ENCODE measurements at regions not wholly inside any gene's neighbourhood (a gene's known extent, or its start where the extent isn't known, plus 50 kb on each side); places are given as distances from the start of the nearest gene placed in this dataset.
"Not testable (repeated sequence)": the region's sequence is repeated elsewhere in the genome, so short reads cannot be mapped to it uniquely, and the experiment has no call there.

- SMC1A ChIA-PET (ENCODE audit: uncharacterized antibody, unreplicated experiment): interaction anchor here (0.9 to 1.1 kb wide), 2 partner anchors 12 to 23 kb away, joined by 3 to 4 read pairs; no protein-coding TSS in a partner anchor
- no TSS peak for BruUV-seq (replicated peaks)
- TF ChIP-seq HDGF (IDR thresholded peaks at IDR 0.05) (no peak), SUPT20H (IDR thresholded peaks at IDR 0.05; ENCODE audit: borderline replicate concordance, control insufficient read depth, low read depth, low read length) (no peak)
- CTCF ChIA-PET: interaction anchor here (0.9 to 1.5 kb wide), 3 partner anchors 8 to 25 kb away, joined by 3 read pairs; no protein-coding TSS in a partner anchor
- H3K4me3 ChIP-seq: no peak overlapping the region
- no peaks in the 10 kb centered on the region for H4K20me1 ChIP-seq (ENCODE audit: control insufficient read depth, insufficient read depth)
- H3K9ac ChIP-seq (ENCODE audit: control insufficient read depth, insufficient read depth, low read length): no peak overlapping the region
- no peaks in the 10 kb centered on the region for H3K9me3 ChIP-seq (replicated peaks; ENCODE audit: control insufficient read depth, insufficient read depth, low read length)
- no peak for FAIRE-seq
- DNase-seq (ENCODE audit: low read depth, low spot score): no peak
- intact Hi-C loops (cut with micrococcal nuclease; ENCODE audit: unreplicated experiment): no loop called here
- in situ Hi-C loops (cut with MboI): no loop called here
- RAD21 ChIA-PET (ENCODE audit: unreplicated experiment): no interaction called here
- H3K27me3 ChIP-seq (replicated peaks in 1 of 2; ENCODE audit: control insufficient read depth in 2 of 2, insufficient read depth in 2 of 2, low read length in 1 of 2): no peaks in the 10 kb centered on the region
- no peaks in the 10 kb centered on the region for H3K4me1 ChIP-seq (ENCODE audit: control insufficient read depth, insufficient read depth, low read length)
- ATAC-seq: no peak
- 63% methylated on average over 5 of the region's 5 CpGs for WGBS (ENCODE audit: insufficient coverage, insufficient replicate concordance, low lambda C conversion rate, missing lambda C conversion rate)
- no peaks in the 10 kb centered on the region for H3K79me2 ChIP-seq (ENCODE audit: control insufficient read depth, insufficient read depth, low read length)
- POLR2A ChIA-PET: no interaction called here
- H3K4me2 ChIP-seq (ENCODE audit: control insufficient read depth, insufficient read depth): no peak overlapping the region
- H3K36me3 ChIP-seq (ENCODE audit: control insufficient read depth in 2 of 2, insufficient read depth in 2 of 2, low read length in 1 of 2): no peaks in the 10 kb centered on the region
- no peak overlapping the region for H3K27ac ChIP-seq (ENCODE audit: control insufficient read depth, insufficient read depth)
- H2AFZ ChIP-seq (ENCODE audit: control insufficient read depth, low read depth, low read length): no peak overlapping the region
Observed at GRCh38 chr12:97985834-97986233, 523.2 kb downstream of the RMST start.

- DNase-seq (ENCODE audit: low read depth, low spot score); H3K36me3 ChIP-seq (ENCODE audit: control insufficient read depth in 2 of 2, insufficient read depth in 2 of 2, low read length in 1 of 2); RAD21 ChIA-PET (ENCODE audit: unreplicated experiment); H2AFZ ChIP-seq (ENCODE audit: control insufficient read depth, low read depth, low read length); H3K9me3 ChIP-seq (replicated peaks; ENCODE audit: control insufficient read depth, insufficient read depth, low read length); H3K4me2 ChIP-seq (ENCODE audit: control insufficient read depth, insufficient read depth); H3K79me2 ChIP-seq (ENCODE audit: control insufficient read depth, insufficient read depth, low read length); H3K27ac ChIP-seq (ENCODE audit: control insufficient read depth, insufficient read depth); H3K27me3 ChIP-seq (replicated peaks in 1 of 2; ENCODE audit: control insufficient read depth in 2 of 2, insufficient read depth in 2 of 2, low read length in 1 of 2); H4K20me1 ChIP-seq (ENCODE audit: control insufficient read depth, insufficient read depth); CTCF ChIA-PET; in situ Hi-C loops (cut with MboI); ATAC-seq; H3K4me1 ChIP-seq (ENCODE audit: control insufficient read depth, insufficient read depth, low read length); BruUV-seq (replicated peaks); H3K9ac ChIP-seq (ENCODE audit: control insufficient read depth, insufficient read depth, low read length); SMC1A ChIA-PET (ENCODE audit: uncharacterized antibody, unreplicated experiment); FAIRE-seq; intact Hi-C loops (cut with micrococcal nuclease; ENCODE audit: unreplicated experiment); POLR2A ChIA-PET; H3K4me3 ChIP-seq: not testable (repeated sequence)
Observed at GRCh38 chr12:97988588-97988987, 526.0 kb downstream of the RMST start.
